ENCODE measurements at regions not wholly inside any gene's neighbourhood (a gene's known extent, or its start where the extent isn't known, plus 50 kb on each side); places are given as distances from the start of the nearest gene placed in this dataset.

- no peak for DNase-seq
- ATAC-seq (ENCODE audit: poor library complexity), result no peak
- intact Hi-C loops (cut with DNase I), result no loop called here
Measured at GRCh38 chr20:57020364-57020763, 246.1 kb downstream of the BMP7 start.

DNA sequence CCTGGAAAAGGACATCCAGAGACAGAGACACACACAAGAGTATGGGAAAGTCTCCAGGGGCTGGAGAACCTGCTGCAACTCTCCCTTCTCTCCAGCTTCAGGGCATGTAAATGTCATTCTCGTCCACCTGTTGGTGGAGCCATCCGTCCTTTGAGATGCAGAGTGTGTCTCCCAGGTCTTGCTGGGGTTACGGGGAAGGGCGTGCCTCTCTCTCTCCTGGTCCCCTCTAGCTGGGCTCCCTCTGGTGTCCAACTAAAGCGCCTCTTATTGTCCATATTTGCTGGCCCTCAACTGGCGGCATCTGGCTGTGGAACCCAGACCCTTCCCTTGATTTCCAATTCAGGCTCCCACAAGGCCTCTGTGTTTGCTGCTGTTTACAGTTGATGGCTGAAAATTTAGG is 244.1 kb downstream of the BMP7 start:
- ATAC-seq (ENCODE audit: poor library complexity) (no peak), DNase-seq (no peak)
- intact Hi-C loops (cut with DNase I), result no loop called here

DNA sequence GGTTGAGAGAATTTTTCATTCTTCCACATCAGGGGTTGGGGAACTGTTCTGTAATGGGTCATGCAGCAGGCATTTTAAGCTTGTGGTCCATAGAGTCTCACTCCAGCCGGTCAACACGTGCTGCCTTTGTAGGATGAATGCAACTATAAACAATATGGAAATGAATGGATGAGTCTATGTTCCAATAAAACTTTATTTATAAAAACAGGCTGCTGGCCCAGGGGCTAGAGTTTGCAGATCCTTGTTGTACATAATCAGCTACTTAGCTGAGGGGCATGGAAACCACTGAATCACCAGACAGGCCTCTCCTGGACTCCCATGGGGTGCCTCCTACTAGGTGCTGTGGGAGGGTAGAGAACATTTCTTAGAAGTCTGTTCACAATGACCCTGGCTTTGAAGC is 243.4 kb downstream of the BMP7 start:
- intact Hi-C loops (cut with DNase I), result no loop called here
- DNase-seq (no peak), ATAC-seq (ENCODE audit: poor library complexity) (no peak)

GRCh38 chr20:57023997-57024396 is 242.4 kb downstream of the BMP7 start:
- intact Hi-C loops (cut with DNase I), result no loop called here
- ATAC-seq (ENCODE audit: poor library complexity), result no peak
- DNase-seq, result no peak

DNA sequence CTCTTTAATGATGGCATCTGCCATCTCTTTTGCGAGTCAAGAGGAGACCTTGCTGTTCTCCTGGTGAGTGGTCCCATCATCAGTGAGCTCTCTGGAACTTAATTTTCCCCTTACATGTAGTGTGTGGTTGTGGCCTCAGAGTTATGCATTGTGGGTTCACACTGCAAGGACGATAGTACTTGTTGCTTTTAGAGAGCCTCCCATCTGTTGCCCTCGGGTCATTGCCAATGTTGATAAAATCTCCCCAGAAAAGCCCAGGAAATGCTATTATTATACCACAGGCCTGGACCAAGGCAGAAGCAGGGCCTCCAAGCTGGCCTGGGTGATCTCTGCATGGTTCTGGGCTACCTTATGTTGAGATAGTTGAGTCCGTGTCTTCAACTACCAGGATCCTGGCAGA is 241.6 kb downstream of the BMP7 start:
- ATAC-seq (ENCODE audit: poor library complexity) (no peak), DNase-seq (no peak)
- intact Hi-C loops (cut with DNase I), result no loop called here

GRCh38 chr20:57025261-57025660 is 241.2 kb downstream of the BMP7 start:
- intact Hi-C loops (cut with DNase I), result no loop called here
- DNase-seq (no peak), ATAC-seq (ENCODE audit: poor library complexity) (no peak)

- intact Hi-C loops (cut with DNase I), result no loop called here
- no peak for DNase-seq
- no peak for ATAC-seq (ENCODE audit: poor library complexity)
Measured at GRCh38 chr20:57025666-57026224, 240.7 kb downstream of the BMP7 start.

DNA sequence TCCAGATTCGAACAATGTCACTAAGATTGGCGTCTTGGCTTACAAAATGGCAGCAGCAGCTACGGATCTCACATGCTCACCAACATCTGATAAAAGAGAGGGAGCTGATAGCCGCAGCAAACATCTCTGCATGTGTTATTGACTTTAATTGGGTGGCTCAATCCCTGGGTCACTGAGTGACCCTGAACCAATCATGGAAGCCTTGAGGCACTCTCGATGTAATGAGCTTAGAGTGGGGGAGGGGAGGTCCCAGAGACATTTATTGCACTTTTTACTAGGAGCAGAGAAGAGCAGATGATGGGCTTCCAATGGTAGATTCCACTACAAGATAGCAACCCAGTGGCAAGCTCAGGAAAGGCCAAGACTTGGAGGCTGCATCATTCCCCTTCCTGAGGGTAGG is 238.7 kb downstream of the BMP7 start:
- DNase-seq (no peak), ATAC-seq (ENCODE audit: poor library complexity) (no peak)
- intact Hi-C loops (cut with DNase I), result no loop called here

DNA sequence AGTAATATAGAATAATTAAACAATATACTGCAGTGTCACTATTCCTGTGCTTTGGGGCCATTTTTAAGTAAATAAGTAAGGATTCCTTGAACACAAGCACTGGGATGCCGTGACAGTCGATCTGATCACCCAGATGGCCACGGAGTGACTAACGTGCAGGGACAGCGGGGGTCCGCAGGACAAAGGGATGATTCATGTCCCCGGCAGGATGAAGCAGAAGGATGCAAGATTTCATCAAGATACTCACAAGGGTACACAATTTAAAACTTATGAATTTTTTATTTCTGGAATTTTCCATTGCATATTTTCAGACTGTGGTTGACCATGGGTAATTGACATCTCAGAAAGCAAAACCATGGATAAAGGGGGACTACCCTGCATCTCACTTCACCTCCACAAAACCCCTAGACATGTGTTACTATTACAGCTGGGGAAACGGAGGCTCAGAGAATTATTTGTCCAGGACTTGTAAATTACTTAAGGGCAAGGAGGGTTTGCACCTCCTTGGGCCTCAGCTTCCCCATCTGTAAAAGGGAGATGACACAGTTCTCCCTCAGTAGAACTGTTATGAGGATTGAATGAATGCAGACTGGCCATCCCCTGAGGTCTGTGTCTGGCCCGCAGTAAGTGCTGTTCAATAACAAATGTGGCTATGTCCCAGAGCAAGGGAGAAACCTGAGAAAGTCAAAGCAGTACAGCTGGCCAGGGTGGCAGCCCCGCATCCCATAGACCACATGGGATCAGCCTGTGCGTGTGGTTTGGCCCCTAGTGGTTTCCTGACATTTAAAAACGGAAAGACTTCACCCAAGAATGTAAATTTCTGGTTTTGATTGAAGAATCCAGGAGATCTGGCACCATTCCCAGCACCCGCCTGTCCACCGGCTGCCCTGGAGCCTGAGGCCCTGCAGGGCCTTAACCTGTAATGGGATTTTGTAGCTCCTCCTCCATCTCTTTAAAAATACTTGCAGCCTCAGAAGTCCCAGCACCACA is 235.5 kb downstream of the BMP7 start:
- intact Hi-C loops (cut with DNase I), result no loop called here
- no peak for ATAC-seq (ENCODE audit: poor library complexity)
- no peak for DNase-seq

DNA sequence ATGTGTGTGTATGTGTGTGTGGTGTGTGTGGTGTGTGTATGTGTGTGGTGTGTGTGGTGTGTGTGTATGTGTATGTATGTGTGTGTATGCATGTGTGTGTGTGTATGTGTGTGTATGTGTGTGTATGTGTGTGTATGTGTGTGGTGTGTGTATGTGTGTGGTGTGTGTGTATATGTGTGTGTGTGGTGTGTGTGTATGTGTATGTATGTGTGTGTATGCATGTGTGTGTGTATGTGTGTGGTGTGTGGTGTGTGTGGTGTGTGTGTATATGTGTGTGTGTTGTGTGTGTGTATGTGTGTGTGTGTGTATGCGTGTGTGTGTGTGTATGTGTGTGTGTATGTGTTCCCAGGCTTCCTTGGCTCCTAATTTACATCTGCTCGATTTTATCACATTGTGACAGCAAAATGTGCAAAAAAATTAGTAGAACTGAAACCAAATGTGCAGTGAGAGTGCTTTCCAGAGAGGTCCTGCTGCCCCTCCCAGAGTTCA is 234.5 kb downstream of the BMP7 start:
- DNase-seq (no peak), ATAC-seq (ENCODE audit: poor library complexity) (no peak)
- intact Hi-C loops (cut with DNase I), result no loop called here

DNA sequence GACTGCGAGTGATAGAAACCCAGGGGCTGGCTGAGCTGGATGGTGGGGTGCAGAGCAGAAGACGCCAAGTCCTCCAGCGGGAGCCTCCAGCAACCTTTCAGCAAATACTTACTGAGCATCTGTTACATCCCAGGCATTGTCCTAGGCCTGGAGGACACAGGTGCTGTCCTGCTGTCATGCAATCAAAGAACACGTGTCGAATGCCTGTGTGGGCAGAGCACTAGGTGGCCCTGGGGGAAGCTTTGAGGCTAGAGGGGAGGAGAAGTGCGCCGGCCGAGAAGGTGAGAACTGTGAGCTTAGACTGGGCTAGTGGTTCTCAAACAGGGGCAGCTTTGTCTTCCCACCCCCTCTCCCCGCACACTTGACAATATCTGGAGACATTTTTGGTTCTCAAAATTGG is 233.6 kb downstream of the BMP7 start:
- intact Hi-C loops (cut with DNase I), result no loop called here
- ATAC-seq (ENCODE audit: poor library complexity), result no peak
- DNase-seq, result no peak

DNA sequence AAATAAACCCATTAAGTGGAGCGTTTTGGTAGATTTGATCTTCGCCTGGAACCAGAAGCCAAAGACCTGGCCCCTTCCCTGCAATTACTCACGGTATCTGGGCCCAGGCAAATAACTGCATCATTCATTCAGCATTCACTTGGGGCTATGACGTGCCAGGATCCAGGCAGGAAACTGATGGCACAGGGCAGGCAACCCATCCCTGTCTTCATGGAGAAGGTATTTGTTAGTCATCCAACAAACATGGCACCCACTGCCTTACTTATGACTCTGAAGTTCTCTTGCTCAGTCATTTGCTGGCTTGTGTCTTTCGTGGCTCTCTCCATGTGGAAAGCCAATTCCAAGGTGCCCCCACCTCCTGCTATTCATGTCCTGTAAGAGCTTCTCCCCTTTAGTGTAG is 232.4 kb downstream of the BMP7 start:
- DNase-seq, result no peak
- intact Hi-C loops (cut with DNase I), result no loop called here
- no peak for ATAC-seq (ENCODE audit: poor library complexity)

GRCh38 chr20:57037689-57038088 is 228.8 kb downstream of the BMP7 start:
- DNase-seq, result no peak
- intact Hi-C loops (cut with DNase I), result no loop called here
- no peak for ATAC-seq (ENCODE audit: poor library complexity)

DNA sequence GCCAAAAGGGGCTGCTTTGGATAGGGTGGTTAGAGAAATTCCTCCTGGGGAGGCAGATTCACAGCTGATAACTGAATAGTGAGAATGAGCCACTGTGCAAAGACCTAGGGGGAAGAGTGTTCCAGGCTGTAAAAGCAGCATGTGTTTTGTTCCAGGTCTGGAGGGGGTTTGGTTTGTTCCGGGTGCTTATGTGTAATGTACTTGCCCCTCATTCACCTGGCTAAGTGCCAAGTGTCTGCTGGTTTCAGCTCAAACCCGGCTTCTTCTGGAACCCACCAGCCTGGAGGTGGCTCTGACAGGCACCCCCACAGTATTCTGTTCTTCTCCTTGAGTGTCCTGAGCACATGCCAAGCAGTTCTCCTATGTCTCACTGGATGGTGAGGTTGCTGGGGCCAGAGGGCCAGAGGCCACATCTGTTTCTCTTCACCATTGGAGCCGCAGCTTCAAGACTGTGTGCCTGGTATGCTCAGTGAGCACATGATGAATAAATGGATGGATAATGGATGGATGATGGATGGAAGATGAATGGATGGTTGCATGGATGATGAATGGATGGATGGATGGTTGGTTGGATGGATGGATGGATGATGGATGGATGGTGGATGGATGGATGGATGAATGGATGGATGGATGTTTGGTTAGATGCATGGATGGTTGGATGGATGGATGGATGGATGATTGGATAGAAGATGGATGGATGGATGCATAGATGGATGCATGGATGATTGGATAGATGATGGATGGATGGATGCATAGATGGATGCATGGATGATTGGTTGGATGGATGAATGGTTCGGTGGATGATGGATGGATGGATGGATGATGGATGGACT is 227.6 kb downstream of the BMP7 start:
- intact Hi-C loops (cut with DNase I), result no loop called here
- no peak for DNase-seq
- no peak for ATAC-seq (ENCODE audit: poor library complexity)

DNA sequence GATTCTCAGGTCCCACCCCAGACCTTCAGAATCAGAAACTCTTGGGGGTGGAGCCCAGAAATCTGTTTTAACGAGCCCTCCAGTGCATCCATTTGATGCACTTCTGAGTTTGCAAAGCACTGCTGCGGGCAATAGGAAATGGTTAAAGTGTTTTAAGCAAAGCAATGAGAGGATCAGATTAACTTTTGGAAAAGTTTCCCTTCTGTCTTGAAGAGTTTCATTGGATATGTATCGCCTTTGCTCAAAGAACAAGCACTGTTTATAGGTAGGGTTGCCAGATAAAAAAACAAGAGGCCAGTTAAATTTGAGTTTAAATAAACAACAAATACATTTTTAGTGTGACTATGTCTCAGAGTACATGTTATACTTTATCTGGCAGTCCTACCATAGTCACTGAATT is 226.0 kb downstream of the BMP7 start:
- intact Hi-C loops (cut with DNase I), result no loop called here
- ATAC-seq (ENCODE audit: poor library complexity) (no peak), DNase-seq (no peak)

DNA sequence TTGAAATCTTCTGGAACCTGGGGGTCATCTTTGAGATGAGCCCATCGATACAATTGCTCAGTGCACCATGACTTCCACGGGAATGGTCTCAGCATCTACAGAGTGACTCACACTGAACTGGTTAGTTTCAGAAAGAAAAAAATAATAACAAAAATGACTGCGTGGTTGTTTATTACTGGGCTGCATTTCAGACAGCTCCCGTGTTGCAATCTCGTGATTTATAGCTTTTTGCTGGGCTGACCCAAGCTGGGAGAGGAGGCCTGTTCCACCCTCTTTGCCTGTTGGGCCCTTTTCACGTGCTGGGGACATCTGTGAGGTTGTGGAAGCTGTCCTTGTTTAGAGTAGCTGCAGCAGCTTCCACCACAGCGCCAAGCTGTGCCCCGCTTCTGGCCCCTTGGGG is 225.5 kb downstream of the BMP7 start:
- intact Hi-C loops (cut with DNase I), result no loop called here
- DNase-seq (no peak), ATAC-seq (ENCODE audit: poor library complexity) (no peak)

- ATAC-seq (ENCODE audit: poor library complexity) (no peak), DNase-seq (no peak)
- intact Hi-C loops (cut with DNase I), result no loop called here
Measured at GRCh38 chr20:57043091-57043490, 223.3 kb downstream of the BMP7 start.

- intact Hi-C loops (cut with DNase I), result no loop called here
- ATAC-seq (ENCODE audit: poor library complexity) (peak; percentile 22), DNase-seq (no peak)
Measured at GRCh38 chr20:57043669-57044268, 222.7 kb downstream of the BMP7 start.

Data from Right ventricle myocardium superior (tissue), 1 donor.